Muscle of back (tissue), 3 donors: ENCODE measurements at regions not wholly inside any gene's neighbourhood (a gene's known extent, or its start where the extent isn't known, plus 50 kb on each side); places are given as distances from the start of the nearest gene placed in this dataset.

Experiments used
- DNase-seq, 3 donors: peaks; one replicate each; pipeline versions ENCODE4 v3.0.0 to v3.0.0-alpha.2; 2013

DNA sequence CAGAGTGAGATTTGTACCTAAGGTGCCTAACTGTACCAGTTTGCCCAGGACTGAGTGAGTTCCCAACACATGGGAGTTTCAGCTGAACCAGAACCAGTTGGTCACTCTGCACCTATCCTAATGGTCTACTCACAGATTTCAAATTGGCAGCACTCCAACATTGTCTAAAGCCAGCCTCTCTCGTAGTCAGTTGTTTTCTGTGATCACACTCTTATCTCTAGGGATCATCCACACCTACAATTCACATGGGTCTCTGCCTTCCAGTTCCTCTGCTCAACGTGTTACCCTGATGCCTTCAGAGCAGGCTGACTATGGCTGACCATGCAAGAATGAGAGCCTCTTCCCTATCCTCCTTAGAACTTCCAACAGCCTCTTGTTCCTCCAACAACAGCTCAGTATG lies 624.8 kb downstream of the NTRK3 start:
- no peak for DNase-seq

DNA sequence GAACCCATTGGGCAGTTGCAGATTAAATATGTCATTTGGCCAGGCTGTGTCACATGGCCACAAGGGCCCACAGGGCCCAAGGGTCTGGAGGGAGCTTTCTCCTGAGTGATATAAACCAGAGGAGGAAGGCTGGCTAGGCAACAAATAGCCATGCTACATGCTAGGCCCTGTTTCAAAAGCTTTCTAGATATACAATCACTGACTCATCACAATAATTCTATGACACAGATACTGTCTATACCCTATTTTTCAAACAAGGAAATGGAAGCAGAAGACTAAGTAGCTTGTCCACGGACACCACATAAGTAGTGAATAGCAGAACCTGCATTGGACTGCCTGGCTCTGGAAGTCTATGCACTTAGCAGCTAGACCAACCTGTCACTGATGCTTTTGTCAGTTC lies 625.4 kb downstream of the NTRK3 start:
- DNase-seq = no peak

DNA sequence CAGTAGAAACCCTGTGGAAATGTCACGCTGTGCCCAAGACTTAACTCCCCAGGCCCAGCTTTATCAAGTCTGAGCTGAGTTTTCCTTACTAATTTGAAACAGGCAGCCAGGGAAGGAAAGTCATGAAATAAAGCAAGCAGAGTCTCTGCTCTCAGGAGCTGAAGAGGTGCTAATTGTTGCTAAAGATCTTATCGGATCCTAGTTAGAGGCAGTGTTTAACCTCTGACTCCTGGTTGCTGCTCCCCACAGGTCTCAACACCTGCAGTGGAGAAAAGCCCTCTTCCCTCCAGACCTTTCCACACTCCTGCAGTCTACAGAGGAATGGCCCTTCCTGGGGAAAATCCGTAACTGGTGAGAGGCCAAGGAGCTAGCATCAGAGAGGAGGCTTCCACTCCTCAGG lies 628.2 kb downstream of the NTRK3 start:
- no peak for DNase-seq

DNA sequence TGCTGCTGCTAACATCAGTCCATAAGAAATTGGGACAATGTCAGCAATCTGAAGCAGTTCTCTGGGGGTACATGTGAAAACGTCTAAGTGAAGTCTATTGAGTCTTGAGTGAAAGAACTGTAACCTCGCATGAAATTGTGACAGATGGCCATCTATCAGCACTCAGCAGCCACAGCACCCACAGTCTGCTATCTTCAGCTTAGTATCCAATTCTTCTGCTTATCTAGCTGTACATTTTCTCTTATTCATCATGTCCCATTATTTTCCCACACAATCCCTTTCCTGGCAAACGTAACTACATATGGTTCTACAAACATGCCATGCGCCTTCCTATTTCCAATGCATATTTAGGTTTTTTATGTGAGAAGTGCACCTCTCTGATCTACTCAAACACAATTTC lies 629.7 kb downstream of the NTRK3 start:
- no peak for DNase-seq

DNA sequence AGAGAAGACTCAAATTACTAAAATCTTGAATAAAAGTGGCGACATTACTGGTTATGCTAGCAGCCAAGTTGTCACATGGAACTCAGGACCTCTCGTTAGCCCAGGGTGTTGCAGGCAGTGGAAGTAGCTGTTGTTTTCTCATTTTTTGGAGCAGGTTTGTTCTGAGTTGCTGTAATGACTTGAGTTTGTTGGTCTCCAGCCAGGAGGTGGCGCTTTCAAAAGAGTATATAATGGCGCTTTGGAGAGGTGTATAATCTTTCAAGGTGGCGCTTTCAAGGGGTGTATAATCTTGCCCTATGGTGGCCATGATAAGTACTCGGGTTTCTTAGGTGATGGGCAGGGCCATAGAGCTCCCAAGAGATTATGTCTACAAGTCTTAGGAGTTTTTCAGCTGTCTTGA lies 632.7 kb downstream of the NTRK3 start:
- no peak for DNase-seq

DNA sequence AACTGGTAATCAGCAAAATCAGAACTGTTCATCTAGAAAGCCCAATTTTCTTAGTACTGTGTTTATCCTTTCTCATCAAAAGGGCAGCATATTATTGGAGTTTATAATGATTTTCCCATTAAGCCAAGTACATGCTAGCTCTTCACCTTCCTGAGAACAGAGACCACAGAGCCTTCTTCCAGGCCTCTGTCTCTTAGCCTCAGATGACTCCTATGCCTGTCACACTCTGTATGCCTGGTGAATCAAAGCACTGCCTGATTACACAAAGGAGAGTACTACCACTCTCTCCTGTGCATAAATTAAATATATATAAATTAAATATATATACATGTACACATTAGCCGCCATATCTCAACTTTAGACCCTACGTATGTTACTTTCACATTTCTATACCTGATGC lies 636.1 kb downstream of the NTRK3 start:
- no peak for DNase-seq

DNA sequence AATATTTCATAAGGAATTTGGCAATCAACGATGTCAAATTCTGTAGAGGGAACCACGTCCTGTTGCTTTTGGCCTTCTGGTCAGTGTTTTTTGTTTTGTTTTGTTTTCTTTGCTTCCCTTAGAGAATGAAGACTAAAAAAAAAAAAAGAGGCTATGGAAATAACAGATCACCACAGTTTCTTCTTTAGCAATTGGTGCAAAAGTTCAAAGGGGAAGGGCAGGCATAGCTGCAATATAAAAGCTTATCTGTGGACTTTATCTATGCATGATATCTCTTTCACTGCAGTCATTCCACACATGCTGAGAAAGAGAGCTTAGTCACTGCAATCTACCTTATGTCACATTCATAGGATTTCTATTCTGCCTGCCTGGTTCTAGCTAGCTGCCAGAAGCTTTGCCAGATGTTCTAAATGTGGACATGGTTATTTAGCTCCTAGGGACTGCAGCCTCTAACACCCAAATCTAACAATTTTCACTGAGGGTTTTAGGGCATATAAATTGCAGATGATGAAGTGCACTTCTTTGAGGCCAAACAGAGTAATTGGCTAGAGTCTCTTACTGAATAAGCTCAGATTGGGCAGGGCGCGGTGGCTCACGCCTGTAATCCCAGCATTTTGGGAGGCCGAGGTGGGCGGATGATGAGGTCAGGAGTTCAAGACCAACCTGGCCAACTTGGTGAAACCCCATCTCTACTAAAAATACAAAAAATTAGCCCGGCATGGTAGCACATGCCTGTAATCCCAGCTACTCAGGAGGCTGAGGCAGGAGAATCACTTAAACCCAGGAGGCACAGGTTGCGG lies 637.2 kb downstream of the NTRK3 start:
- peak; percentile 36 to 73 (median 52) for DNase-seq

DNA sequence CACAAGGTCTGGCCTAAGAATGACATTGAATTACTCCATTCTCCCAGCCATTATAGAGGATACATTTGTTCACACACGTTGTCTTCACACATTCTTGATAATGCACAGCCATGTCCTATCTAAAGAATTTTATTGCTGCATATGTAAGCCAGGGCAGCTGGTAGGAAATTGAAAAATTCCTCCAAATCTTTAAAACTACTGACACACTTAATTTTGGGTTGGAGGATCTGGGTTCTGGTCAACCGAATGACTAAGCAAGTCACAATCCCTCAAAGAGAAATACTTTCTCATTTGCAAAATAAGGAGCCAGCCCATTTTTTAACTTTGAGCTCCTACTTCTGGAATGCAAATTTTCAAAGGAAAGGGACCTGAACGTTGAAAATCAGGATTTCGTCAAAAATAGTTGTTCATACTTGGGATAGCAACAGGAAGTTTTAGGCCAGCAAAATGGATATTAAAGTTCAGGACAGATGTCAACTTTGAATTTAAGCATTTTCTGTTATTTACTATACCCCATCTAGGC lies 638.3 kb downstream of the NTRK3 start:
- DNase-seq = no peak

DNA sequence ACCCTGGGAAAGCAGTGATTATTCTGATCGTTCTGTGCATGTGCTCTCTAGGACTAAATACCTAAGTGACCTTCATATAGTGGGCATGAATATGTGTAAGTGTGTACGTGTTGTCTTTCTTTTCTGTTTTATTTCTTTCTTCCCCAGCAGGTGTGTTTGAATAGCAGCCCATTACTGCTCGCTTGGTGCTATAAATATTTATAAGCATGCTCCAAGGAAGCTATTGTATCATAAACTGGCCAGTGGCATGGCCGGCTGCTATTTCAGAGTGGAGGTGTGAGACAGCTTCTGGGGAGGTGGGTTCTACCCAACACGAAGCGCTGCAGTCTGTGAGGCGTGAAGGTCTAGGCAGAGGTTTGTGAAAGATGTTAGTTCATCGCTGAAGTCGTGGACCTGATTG lies 641.8 kb downstream of the NTRK3 start:
- DNase-seq = no peak

DNA sequence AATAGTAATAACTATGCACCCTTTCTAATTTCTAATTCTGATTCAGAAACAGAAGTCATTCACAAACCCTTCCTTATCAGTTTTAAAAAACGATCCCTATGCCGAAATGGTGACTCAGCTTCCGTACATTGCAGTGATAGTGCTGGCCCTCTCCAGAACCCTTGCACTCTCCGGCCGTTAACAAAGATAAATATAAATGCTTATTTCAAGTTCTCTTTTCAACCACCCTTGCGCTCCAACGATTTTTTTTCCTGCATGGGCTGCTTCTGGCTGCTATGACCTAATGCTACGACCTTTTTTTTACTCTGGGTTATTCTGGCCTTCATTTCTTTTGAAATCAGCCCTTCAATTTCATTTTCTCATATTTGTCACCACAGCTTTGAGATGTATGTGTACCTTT lies 646.2 kb downstream of the NTRK3 start:
- DNase-seq = no peak

DNA sequence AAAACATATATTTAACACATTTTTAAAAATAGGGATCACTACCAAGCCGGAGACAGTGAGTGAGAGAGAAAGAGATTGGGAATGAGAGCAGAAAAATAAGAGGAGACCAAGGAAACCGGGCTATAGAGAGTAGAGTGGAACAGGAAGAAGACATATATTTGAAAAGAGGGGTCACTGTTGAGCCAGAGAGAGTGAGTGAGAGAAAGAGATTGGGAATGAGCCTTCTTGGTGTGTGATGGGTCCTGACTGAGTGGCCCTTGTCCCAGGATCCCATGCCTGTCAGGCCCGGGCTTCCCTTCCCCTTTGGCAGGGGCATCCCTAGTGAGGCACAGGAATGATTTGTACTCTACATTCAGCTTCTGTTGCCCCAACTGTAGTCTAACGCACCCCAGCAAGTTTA lies 646.6 kb downstream of the NTRK3 start:
- no peak for DNase-seq

DNA sequence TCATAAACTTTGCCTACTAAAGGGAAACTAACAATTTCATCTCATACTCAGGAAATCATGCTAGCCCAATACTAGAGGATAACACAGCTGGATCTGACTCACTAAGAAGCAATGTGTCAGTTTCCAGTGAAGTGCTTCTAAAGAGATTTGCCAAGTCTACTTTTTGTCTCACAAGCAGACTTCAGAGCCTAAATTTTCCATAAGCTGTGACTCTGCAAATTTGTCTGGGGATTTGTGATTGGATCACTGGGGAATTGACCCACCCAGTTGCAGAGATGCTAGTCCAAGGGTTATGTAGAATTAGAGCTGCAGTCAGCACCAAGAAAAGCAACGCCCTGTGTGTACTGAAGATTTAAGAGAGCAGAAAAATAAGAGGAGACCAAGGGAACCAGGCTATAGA lies 647.1 kb downstream of the NTRK3 start:
- DNase-seq = peak; percentile 48 to 83 (median 77)

DNA sequence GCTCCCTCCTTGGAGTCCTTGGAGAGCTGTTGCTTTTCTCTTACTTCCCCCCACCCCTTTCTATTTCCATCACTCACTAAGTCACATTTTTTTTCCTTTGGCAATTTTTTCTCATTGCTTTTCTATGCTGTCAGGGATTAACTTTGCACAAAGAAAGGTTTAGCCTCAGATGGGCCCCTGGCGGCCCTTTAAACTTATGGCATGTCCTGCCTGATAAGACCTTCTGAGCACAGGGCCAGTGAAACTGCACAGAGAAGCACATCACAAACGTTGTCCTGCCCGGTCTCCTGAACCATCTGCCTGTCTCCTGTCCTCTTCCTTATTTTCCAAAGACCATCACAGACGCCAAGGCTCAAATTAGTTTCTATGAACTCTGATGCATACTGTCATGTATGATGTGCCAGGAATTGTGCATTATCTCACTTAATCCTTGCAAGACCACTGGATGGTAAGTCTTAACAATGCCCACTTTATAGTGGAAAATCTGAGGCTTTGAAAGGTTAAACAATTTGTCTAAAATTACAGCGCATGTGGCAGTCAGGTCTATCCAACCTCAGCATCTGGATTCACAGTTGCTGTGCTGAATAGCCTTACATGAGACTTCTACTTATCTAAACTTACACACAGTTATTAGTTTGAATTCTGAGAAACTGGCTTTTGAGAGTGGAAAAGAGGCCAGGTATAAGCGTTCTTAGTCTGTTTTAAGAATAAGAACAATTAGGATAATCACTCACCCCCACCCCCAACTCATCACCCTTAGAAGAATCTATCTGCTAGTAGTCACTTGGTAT lies 648.1 kb downstream of the NTRK3 start:
- no peak for DNase-seq

DNA sequence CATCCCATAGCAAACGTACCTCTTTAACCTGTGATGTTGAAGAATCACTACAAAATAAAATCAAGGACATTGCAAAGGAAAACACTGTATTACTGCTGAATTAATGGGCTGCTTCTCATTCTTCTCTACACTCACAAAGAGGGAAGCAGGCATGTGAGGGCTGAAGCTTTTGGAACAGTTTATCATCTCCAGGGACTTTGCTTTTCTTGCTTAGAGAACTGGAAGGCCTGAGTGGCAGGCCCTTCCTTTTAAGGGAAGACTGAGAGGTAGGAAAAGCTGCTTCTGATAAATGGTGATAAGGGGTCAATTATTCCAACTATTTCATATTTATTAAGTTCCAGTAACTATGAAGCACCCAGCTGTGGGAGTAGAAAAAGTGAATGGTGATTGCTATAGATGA lies 649.6 kb downstream of the NTRK3 start:
- DNase-seq = peak in 1 of 3 donors; percentile 33

DNA sequence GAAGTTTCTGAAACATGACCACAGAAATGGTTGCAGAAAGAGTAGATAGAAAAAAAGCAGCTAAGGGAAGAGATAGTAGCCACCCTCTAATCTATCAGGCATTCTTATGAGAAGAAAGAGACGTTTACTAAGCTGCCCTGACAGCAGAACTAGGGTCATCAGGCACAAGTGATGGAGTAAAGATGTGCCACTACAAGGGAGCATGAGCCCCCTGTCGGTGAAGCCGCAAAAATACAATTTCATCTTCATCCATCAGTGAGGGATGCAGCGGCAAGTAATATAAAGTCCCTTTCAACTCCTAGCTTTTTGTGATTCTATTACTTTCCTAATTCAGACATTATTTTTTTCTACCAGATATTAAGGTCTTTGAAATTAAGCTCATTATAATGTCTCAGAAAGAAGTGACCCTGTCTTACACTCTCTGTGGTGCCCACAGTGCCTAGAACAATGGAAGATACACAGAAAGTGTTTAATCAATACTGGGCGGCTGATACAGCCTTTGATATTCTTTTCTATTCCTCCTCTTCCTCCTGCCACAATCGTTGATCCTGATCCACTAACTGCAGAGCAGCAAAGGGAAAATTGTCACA lies 651.6 kb downstream of the NTRK3 start:
- DNase-seq = no peak

DNA sequence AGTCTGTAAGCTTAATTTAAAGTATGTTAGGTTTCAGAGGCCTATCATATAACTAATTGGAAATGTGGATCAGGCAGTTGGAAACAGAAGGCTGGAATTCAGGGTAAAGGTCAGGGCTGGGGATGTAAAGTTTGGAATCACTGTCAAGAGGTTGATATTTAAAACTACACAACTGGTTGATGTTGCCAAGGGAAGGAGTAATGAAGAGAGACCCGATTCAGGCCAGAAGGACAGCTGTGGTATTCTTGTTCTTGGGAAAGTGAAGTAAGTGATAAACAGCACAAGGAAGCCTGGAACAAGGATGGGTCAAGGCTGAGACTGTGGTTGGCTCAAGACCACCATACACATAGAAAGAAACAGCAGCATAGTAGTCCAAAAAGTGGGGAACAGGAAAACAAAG lies 654.2 kb downstream of the NTRK3 start:
- no peak for DNase-seq

DNA sequence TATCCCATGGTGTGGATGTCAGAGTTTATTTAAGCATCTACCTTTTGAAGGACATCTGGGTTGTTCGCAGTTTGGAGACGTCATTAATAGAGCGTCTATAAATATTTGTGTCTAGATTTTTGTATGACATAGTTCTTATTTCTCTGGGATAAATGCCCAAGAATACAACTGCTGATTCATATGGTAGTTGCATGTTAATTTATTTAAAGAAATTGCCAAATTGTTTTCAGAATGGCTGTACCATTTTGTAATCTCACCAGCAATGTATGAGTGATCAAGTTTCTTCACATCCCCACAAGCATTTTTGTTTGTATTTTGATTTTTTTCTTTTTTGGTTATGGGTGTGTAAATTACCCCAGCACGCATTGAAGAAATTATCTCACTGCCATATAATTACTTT lies 656.9 kb downstream of the NTRK3 start:
- DNase-seq = no peak

DNA sequence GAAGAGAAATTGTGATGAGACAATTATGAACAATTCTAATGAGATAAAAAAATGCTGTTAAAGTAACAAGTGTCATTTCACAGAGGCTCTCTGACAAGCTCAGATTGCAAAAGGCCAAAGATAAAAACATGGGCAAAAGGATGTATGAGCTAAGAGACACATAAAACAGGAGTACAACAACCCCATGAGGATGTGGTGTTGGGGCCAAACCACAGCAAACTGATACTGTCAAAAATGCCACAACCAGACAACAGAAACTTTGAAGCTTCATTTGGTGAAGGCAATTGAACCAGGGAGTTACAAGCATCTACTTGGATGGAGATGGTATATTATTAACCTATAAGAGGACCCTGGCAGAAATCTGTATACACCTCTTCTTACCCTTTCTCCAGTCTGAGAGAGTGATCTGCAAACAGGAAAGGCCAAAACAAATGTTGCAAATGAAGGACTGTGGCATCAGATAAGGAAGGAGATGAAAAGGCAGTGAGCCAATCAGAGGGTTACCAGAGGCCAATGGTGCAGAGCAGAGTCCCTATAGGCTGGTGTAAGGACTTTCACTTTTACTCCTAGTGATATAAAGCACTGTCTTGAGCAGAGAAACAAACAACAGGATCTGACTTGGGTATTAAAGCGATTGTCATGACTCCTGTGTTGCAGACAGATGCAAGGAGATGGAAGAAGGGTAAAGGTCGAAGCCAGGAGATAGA lies 659.0 kb downstream of the NTRK3 start:
- DNase-seq = no peak

DNA sequence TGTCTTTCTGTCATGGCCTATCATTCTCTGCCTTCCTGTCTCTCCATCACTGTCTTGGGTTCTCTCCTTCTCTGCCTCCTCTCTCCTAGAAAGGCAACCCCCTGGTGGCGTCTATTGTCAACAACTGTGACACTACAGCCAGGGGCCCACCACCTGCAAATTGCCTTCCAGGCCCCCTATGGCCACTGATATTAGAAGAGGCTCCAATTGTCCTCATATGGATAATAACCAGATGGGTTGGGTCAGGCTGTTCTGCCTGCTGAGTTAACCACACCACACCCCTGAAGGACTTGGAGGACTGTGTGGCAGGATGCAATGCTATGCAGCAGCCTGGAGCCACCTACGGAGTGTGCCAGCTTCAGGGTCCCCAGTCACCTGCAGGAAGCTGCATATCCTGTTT lies 665.0 kb downstream of the NTRK3 start:
- no peak for DNase-seq

DNA sequence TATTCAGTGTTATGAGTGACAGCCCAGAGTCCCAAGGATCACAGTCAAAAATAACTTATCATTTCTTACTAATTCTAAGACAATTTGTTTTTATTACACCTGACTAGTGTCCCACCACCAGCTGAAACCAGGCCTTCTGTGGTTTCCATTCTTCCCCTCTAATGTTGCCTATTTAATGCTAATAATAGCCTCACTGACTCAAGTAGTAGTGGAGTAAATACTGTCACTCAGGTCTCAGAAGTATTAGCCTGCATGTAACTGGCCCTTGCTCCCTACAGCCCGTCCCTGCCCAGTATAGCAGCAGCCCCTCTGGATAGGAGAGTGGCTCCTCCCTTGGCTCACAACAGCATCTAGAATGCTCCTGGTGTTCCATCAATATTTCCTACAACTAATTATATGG lies 665.5 kb downstream of the NTRK3 start:
- DNase-seq = no peak

DNA sequence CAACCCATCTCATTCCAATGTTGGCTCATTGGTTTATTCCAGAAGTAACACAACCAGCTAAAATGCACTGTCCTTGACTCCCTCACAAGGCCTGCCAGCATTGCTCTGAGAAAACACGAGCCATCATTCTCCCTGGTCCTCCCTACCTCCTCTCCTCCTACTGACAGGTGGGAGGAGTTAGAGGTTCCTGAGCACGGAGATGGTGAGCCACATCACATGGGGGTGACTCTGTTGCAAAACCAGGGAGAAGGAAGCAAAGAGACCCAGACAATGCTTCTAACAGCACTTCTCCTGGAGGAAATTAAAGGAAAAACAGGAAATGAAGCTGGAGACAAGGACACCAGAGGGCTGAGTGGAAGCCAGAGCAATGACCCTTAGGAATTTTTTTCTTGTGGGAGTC lies 667.4 kb downstream of the NTRK3 start:
- DNase-seq = no peak

DNA sequence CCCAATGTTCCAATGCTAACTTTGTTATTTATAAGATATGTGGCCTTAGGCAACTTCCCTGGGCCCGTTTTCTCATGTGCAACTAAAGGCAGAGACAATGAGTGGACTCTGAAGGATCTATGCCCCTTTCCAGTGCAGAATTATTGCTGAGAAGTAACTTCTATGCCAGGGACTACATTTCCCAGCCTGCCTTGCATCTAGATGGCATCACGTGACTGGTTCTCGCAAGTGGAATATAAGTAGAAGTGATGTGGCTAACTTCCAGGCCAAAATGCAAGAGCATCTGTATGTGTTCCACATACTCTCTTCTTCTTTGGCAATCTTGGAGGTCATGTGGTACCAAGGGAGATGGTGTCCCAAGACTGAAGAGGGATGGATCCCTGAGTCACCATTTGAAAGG lies 674.4 kb downstream of the NTRK3 start:
- DNase-seq = no peak
